ENCODE measurements at regions not wholly inside any gene's neighbourhood (a gene's known extent, or its start where the extent isn't known, plus 50 kb on each side); places are given as distances from the start of the nearest gene placed in this dataset.

- no peak overlapping the region for H3K4me3 Mint-ChIP-seq
- H3K27me3 Mint-ChIP-seq: no peaks in the 10 kb centered on the region
- no peak overlapping the region for H3K27ac Mint-ChIP-seq
- intact Hi-C loops (cut with micrococcal nuclease): no loop called here
- no peaks in the 10 kb centered on the region for H3K4me1 Mint-ChIP-seq (ENCODE audit: low read depth)
- H3K9me3 Mint-ChIP-seq: no peaks in the 10 kb centered on the region
- H3K36me3 Mint-ChIP-seq (ENCODE audit: low read depth): no peaks in the 10 kb centered on the region
These were observed 205.9 kb upstream of the CD180 start for GRCh38 chr5:67402526-67402925.

GRCh38 chr5:67401172-67401571 is 204.6 kb upstream of the CD180 start:
- no peaks in the 10 kb centered on the region for H3K9me3 Mint-ChIP-seq
- H3K4me1 Mint-ChIP-seq (ENCODE audit: low read depth): no peaks in the 10 kb centered on the region
- intact Hi-C loops (cut with micrococcal nuclease): no loop called here
- no peaks in the 10 kb centered on the region for H3K27me3 Mint-ChIP-seq
- H3K4me3 Mint-ChIP-seq: no peak overlapping the region
- no peaks in the 10 kb centered on the region for H3K36me3 Mint-ChIP-seq (ENCODE audit: low read depth)
- no peak overlapping the region for H3K27ac Mint-ChIP-seq

DNA sequence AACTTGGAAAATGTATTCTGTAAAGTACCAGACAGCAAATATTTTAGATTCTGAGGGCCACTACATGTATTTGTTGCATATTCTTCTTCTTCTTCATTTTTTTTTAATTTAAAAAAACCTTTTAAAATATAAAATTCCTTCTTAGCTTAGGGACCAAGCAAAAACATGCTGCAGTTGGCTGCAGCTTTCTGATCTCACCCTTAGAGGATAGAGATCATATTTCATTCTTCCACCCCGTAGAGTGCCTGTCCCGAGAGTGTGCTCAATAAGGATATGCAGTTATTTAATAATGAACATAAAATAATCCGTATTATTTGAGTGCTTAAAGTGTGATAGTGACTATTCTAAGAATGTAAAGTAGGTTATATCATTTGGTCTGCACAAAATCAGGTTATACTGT is 204.2 kb upstream of the CD180 start:
- Mint-ChIP-seq H3K27ac (no peak overlapping the region), H3K4me1 (ENCODE audit: low read depth) (no peaks in the 10 kb centered on the region), H3K9me3 (no peaks in the 10 kb centered on the region), H3K27me3 (no peaks in the 10 kb centered on the region), H3K36me3 (ENCODE audit: low read depth) (no peaks in the 10 kb centered on the region), H3K4me3 (no peak overlapping the region)
- intact Hi-C loops (cut with micrococcal nuclease): no loop called here

DNA sequence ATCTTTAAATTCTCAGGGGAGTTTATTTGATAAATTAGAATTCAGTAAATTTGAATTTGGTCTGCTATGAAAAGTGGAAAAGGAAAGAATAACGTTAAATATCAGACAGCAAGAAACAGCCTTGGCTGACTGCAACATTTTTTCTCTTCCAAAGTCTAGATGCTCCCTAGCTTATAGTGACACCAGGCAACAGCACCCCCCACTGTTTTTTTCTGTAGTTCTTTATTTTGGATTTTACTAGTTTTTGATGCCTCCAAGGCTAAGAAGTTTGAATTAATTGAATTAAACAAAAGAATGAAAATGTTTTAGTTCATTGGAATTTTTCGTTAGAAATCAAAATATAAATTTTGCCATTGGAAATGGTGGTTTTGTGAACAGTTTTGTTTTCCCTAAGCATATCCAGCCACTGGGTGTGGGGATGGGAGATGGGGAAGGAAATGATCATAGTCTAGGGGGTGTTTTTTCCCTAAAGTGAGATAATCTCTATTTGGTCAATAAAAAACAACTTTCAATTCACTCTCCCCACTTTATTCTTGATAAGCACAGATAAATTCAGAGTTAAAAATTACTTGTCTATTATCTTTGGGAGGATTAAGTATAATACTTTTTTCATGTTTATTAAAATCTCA is 199.3 kb upstream of the CD180 start:
- H3K27me3 Mint-ChIP-seq: no peaks in the 10 kb centered on the region
- no peak overlapping the region for H3K27ac Mint-ChIP-seq
- H3K36me3 Mint-ChIP-seq (ENCODE audit: low read depth): no peaks in the 10 kb centered on the region
- intact Hi-C loops (cut with micrococcal nuclease): loop anchor here (5.0 kb wide), 1 partner anchor 149 kb away; no protein-coding TSS in a partner anchor
- H3K4me1 Mint-ChIP-seq (ENCODE audit: low read depth): no peaks in the 10 kb centered on the region
- no peak overlapping the region for H3K4me3 Mint-ChIP-seq
- no peaks in the 10 kb centered on the region for H3K9me3 Mint-ChIP-seq

GRCh38 chr5:67393211-67393610 is 196.6 kb upstream of the CD180 start:
- Mint-ChIP-seq H3K4me1 (ENCODE audit: low read depth) (no peaks in the 10 kb centered on the region), H3K36me3 (ENCODE audit: low read depth) (no peaks in the 10 kb centered on the region), H3K27ac (no peak overlapping the region), H3K9me3 (no peaks in the 10 kb centered on the region), H3K27me3 (no peaks in the 10 kb centered on the region), H3K4me3 (no peak overlapping the region)
- intact Hi-C loops (cut with micrococcal nuclease): no loop called here

GRCh38 chr5:67390935-67391334 is 194.3 kb upstream of the CD180 start:
- intact Hi-C loops (cut with micrococcal nuclease): no loop called here
- H3K4me1 Mint-ChIP-seq (ENCODE audit: low read depth): no peaks in the 10 kb centered on the region
- no peak overlapping the region for H3K4me3 Mint-ChIP-seq
- H3K27ac Mint-ChIP-seq: no peak overlapping the region
- no peaks in the 10 kb centered on the region for H3K9me3 Mint-ChIP-seq
- H3K36me3 Mint-ChIP-seq (ENCODE audit: low read depth): no peaks in the 10 kb centered on the region
- no peaks in the 10 kb centered on the region for H3K27me3 Mint-ChIP-seq

GRCh38 chr5:67383451-67383850 is 186.9 kb upstream of the CD180 start:
- no peaks in the 10 kb centered on the region for H3K36me3 Mint-ChIP-seq (ENCODE audit: low read depth)
- no peaks in the 10 kb centered on the region for H3K27me3 Mint-ChIP-seq
- no peaks in the 10 kb centered on the region for H3K4me1 Mint-ChIP-seq (ENCODE audit: low read depth)
- no peaks in the 10 kb centered on the region for H3K9me3 Mint-ChIP-seq
- no peak overlapping the region for H3K4me3 Mint-ChIP-seq
- no peak overlapping the region for H3K27ac Mint-ChIP-seq
- intact Hi-C loops (cut with micrococcal nuclease): no loop called here

DNA sequence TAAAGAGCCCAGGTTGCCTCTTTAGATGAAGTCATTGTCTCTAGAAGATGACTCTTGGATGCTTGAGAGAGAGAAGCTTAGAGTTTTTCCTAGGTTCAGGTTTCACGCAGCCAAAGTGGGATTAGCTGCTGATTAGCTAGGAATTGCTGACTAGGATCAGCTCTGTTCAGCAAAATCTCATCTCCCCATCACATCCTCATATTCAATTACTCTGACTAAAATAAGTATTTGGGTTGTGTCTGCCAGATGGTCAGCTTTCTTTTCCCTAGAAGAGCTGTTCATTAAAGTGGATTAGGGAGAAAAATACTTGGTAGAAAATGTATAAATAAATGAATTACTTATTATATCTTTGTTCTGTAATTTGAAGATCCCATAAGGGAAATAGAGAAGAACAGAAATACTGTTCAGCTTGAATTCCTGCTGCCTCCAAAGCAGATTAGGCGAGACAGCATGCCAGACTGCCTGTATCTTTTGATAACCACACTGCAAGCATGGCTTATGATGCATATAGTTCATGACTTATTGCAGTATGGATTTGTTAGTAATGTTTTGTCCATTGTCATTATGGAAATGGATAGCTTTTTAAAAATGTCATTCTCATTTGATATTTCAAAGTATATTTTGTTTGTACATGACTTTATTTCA is 184.8 kb upstream of the CD180 start:
- H3K27ac Mint-ChIP-seq: no peak overlapping the region
- H3K27me3 Mint-ChIP-seq: no peaks in the 10 kb centered on the region
- H3K4me3 Mint-ChIP-seq: no peak overlapping the region
- H3K36me3 Mint-ChIP-seq (ENCODE audit: low read depth): no peaks in the 10 kb centered on the region
- intact Hi-C loops (cut with micrococcal nuclease): no loop called here
- H3K9me3 Mint-ChIP-seq: no peaks in the 10 kb centered on the region
- no peaks in the 10 kb centered on the region for H3K4me1 Mint-ChIP-seq (ENCODE audit: low read depth)

DNA sequence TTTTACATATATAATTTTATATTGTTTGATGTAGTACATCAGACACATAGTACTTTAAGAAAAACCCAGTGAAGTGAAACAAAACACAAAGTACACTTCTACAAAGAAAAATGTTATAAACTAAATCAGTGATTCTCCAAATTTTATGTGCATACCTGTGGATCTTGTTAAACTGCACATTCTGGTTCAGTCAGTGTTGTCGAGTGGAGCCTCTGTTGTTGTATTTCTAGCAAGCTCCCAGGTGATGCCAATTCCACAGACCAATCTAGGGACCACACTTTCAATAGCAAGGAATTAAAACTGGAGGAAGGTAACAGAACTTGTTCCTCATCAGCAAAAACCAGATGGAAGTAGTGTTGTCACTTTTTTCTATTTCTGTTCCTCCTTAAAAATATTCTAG is 183.8 kb upstream of the CD180 start:
- intact Hi-C loops (cut with micrococcal nuclease): no loop called here
- no peaks in the 10 kb centered on the region for H3K9me3 Mint-ChIP-seq
- no peak overlapping the region for H3K4me3 Mint-ChIP-seq
- H3K4me1 Mint-ChIP-seq (ENCODE audit: low read depth): no peaks in the 10 kb centered on the region
- no peaks in the 10 kb centered on the region for H3K27me3 Mint-ChIP-seq
- no peak overlapping the region for H3K27ac Mint-ChIP-seq
- H3K36me3 Mint-ChIP-seq (ENCODE audit: low read depth): no peaks in the 10 kb centered on the region

GRCh38 chr5:67379753-67380152 is 183.2 kb upstream of the CD180 start:
- Mint-ChIP-seq H3K36me3 (ENCODE audit: low read depth) (no peaks in the 10 kb centered on the region), H3K4me3 (no peak overlapping the region), H3K9me3 (no peaks in the 10 kb centered on the region), H3K4me1 (ENCODE audit: low read depth) (no peaks in the 10 kb centered on the region), H3K27me3 (no peaks in the 10 kb centered on the region), H3K27ac (no peak overlapping the region)
- intact Hi-C loops (cut with micrococcal nuclease): no loop called here

DNA sequence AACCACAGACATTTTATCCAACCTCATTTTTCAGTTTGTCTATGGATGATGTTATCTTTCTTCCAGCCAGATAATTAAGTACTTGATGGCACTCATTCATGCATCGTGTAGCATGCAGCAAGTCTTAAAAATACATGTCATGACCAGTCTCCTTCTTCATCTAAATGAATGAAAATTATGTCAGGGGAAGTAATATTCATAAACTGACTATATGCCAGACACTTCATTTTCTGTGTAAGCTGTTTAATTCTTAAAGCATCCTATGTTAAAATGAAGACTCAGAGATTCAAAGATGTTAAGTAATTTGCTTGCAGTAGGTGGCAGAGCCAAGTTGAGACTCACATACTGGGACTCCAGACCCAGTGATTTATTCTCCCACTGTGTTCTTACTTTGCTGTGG is 181.7 kb upstream of the CD180 start:
- Mint-ChIP-seq H3K27ac (no peak overlapping the region), H3K27me3 (no peaks in the 10 kb centered on the region), H3K36me3 (ENCODE audit: low read depth) (no peaks in the 10 kb centered on the region), H3K4me1 (ENCODE audit: low read depth) (no peaks in the 10 kb centered on the region), H3K9me3 (no peaks in the 10 kb centered on the region), H3K4me3 (no peak overlapping the region)
- intact Hi-C loops (cut with micrococcal nuclease): no loop called here

GRCh38 chr5:67377631-67378030 is 181.0 kb upstream of the CD180 start:
- no peak overlapping the region for H3K27ac Mint-ChIP-seq
- no peaks in the 10 kb centered on the region for H3K27me3 Mint-ChIP-seq
- intact Hi-C loops (cut with micrococcal nuclease): no loop called here

DNA sequence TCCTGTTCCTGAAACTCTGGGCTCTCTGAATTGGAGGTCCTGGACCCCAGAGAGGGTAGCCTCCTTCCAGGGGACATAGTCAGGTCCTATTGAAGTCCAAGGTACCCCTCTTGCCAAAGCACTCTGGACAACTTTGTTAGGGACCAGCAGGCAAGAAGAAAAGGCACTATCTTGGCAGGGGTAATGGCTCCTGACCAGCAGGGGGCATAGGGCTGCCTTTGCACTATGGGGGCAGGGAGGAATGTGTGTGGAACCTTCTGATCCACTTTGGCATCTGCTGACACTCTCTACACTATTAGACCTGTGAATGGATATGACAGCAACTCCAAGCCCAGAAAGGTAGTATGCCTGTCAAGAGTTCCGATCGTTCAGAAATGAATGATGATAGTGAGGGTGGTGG is 179.0 kb upstream of the CD180 start:
- no peaks in the 10 kb centered on the region for H3K36me3 Mint-ChIP-seq (ENCODE audit: low read depth)
- no peak overlapping the region for H3K27ac Mint-ChIP-seq
- H3K27me3 Mint-ChIP-seq: no peaks in the 10 kb centered on the region
- intact Hi-C loops (cut with micrococcal nuclease): no loop called here
- H3K9me3 Mint-ChIP-seq: no peaks in the 10 kb centered on the region
- no peak overlapping the region for H3K4me3 Mint-ChIP-seq
- no peaks in the 10 kb centered on the region for H3K4me1 Mint-ChIP-seq (ENCODE audit: low read depth)

More at GRCh38 chr5:67377631-67378030, 181.0 kb upstream of the CD180 start:
- Mint-ChIP-seq H3K4me3 (no peak overlapping the region), H3K36me3 (ENCODE audit: low read depth) (no peaks in the 10 kb centered on the region), H3K4me1 (ENCODE audit: low read depth) (no peaks in the 10 kb centered on the region), H3K9me3 (no peaks in the 10 kb centered on the region)

- intact Hi-C loops (cut with micrococcal nuclease): no loop called here
- Mint-ChIP-seq H3K36me3 (ENCODE audit: low read depth) (no peaks in the 10 kb centered on the region), H3K9me3 (no peaks in the 10 kb centered on the region), H3K4me3 (no peak overlapping the region), H3K27ac (no peak overlapping the region), H3K4me1 (ENCODE audit: low read depth) (no peaks in the 10 kb centered on the region), H3K27me3 (no peaks in the 10 kb centered on the region)
These were observed 177.8 kb upstream of the CD180 start for GRCh38 chr5:67374378-67374777.

DNA sequence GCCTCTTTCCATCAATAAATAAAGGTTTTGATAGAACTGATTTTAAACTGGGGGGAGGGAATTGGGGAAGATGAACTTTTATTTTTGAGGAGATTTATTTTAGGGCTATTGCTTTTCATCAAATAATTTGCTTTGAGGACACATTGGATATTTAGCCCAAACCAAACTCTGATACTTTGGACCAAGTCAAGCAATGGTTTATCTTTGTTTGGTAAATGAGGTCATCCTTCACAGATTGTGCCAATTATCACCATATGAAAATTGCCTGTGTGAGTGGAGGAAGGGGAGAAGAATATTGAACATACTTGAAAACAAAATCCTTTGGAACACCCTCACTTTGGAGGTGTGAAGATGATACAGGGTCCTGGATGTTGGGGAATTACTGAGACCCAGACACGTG is 176.9 kb upstream of the CD180 start:
- Mint-ChIP-seq H3K36me3 (ENCODE audit: low read depth) (no peaks in the 10 kb centered on the region), H3K27me3 (no peaks in the 10 kb centered on the region), H3K27ac (no peak overlapping the region), H3K9me3 (no peaks in the 10 kb centered on the region), H3K4me3 (no peak overlapping the region), H3K4me1 (ENCODE audit: low read depth) (no peaks in the 10 kb centered on the region)
- intact Hi-C loops (cut with micrococcal nuclease): no loop called here
